Fibroblast of mammary gland (primary cell): ENCODE measurements at regions not wholly inside any gene's neighbourhood (a gene's known extent, or its start where the extent isn't known, plus 50 kb on each side); places are given as distances from the start of the nearest gene placed in this dataset.

Experiments used
- DNase-seq: peaks from one replicate; pipeline ENCODE4 v3.0.0-alpha.2; 2010; ENCODE audit warnings: low read depth
- H3K4me3 ChIP-seq: 2 replicates; pipeline ENCODE4 v1.5.1; 2011; ENCODE audit warnings: low read depth, mild to moderate bottlenecking, low read length, moderate library complexity; ENCODE audit not compliant: control insufficient read depth
- CTCF ChIP-seq: conservative IDR thresholded peaks from 2 replicates; pipeline ENCODE4 v1.5.1; 2011; ENCODE audit warnings: low read depth, low read length, inconsistent platforms; ENCODE audit not compliant: control insufficient read depth, insufficient read depth

GRCh38 chr2:121039679-121040078 lies 245.3 kb downstream of the TFCP2L1 start:
- TF ChIP-seq CTCF, result no peak
- no peak overlapping the region for H3K4me3 ChIP-seq
- DNase-seq, result no peak

- H3K4me3 ChIP-seq, result no peak overlapping the region
- no peak for DNase-seq
- no peak for TF ChIP-seq CTCF
Measured at GRCh38 chr2:121041516-121041915, 243.5 kb downstream of the TFCP2L1 start.

GRCh38 chr2:121043061-121043826 lies 241.8 kb downstream of the TFCP2L1 start:
- no peak overlapping the region for H3K4me3 ChIP-seq
- TF ChIP-seq CTCF, result no peak
- DNase-seq, result no peak

- no peak overlapping the region for H3K4me3 ChIP-seq
- TF ChIP-seq CTCF, result no peak
- DNase-seq, result no peak
Measured at GRCh38 chr2:121043827-121044222, 241.2 kb downstream of the TFCP2L1 start.

GRCh38 chr2:121044412-121044811 lies 240.6 kb downstream of the TFCP2L1 start:
- no peak overlapping the region for H3K4me3 ChIP-seq
- DNase-seq, result no peak
- peak; percentile 27 for TF ChIP-seq CTCF

GRCh38 chr2:121045245-121045644 lies 239.8 kb downstream of the TFCP2L1 start:
- DNase-seq, result no peak
- no peak overlapping the region for H3K4me3 ChIP-seq
- TF ChIP-seq CTCF, result no peak
